Adrenal gland (tissue), 9 donors: ENCODE measurements at regions not wholly inside any gene's neighbourhood (a gene's known extent, or its start where the extent isn't known, plus 50 kb on each side); places are given as distances from the start of the nearest gene placed in this dataset.

ENCODE experiments used
- DNase-seq, 7 donors: peaks; one replicate each; pipeline ENCODE4 v3.0.0-alpha.2; 2019 to 2020
- H3K27ac ChIP-seq, 5 donors: fragments of 200-600 bp; sonication (generic) in 4 of 5; 1 replicate in 3 of 5; 2 replicates in 2 of 5; pipeline versions ENCODE4 v1.5.1 to v1.8.0; 2016 to 2020; ENCODE audit warnings: mild to moderate bottlenecking in 1 of 5
- H3K27me3 ChIP-seq: fragments of 200-600 bp; 2 replicates; pipeline ENCODE4 v1.8.0; 2021
- H3K36me3 ChIP-seq, 2 donors: fragments of 200-600 bp; replicated peaks in 1 of 2; 1 replicate in 1 of 2; 2 replicates in 1 of 2; pipeline versions ENCODE4 v1.5.1 to v1.8.0; 2018 to 2022
- H3K4me1 ChIP-seq, 2 donors: fragments of 200-600 bp; replicated peaks in 1 of 2; 1 replicate in 1 of 2; 2 replicates in 1 of 2; pipeline versions ENCODE4 v1.5.1 to v1.8.0; 2018 to 2021
- H3K4me3 ChIP-seq, 4 donors: fragments of 200-600 bp; sonication (generic) in 3 of 4; one replicate each; pipeline ENCODE4 v1.5.1; 2016 to 2018
- H3K9me3 ChIP-seq, 3 donors: fragments of 200-600 bp; sonication (generic) in 1 of 3; replicated peaks in 1 of 3; 1 replicate in 2 of 3; 2 replicates in 1 of 3; pipeline versions ENCODE4 v1.5.1 to v1.8.0; 2016 to 2021
- CTCF ChIP-seq, 6 experiments: fragments of 450-650 bp in 4 of 6; fragments of 200-600 bp in 2 of 6; sonication (generic) in 1 of 6; IDR thresholded peaks; 1 replicate in 5 of 6; 2 replicates in 1 of 6; pipeline versions ENCODE4 v1.5.1 to v1.8.0; 2016 to 2021; ENCODE audit warnings: antibody characterized with exemption in 6 of 6, mild to moderate bottlenecking in 2 of 6, moderate library complexity in 1 of 6
- POLR2A ChIP-seq, 2 donors: fragments of 450-650 bp; IDR thresholded peaks; one replicate each; pipeline ENCODE4 v1.6.1; 2017; ENCODE audit warnings: antibody characterized with exemption in 2 of 2, mild to moderate bottlenecking in 2 of 2, moderate library complexity in 1 of 2
- WGBS, 4 donors: extraction: QIAGEN DNeasy Blood & Tissue Kit in 2 of 4; methylation state at CpG; one replicate each; pipeline versions ENCODE4 v1.1.5 to v1.1.7; 2013 to 2017; 5-methylcytosine and 5-hydroxymethylcytosine counted together
- intact Hi-C, 2 donors: fragments of 100-400 bp; cut with DNase I; formaldehyde crosslinking; loops; one replicate each; pipeline versions ENCODE4 v1.14.1 to v1.15.0; 2022 to 2023
- donor health status: healthy with polysubstance abuse.
- donor health status: Bipolar disorder and iron deficiency.
- donor health status: DM: yes; HTN: yes; CAD: no.
- donor health status: DM: no; HTN: no; CAD: no.
- donor health status: DM: no; HTN: no; CAD: no.

GRCh38 chr1:199071080-199071479 is 432.2 kb downstream of the PTPRC start:
- no peak overlapping the region for H3K4me3 ChIP-seq
- no peak for TF ChIP-seq POLR2A (IDR thresholded peaks at IDR 0.05)
- no peaks in the 10 kb centered on the region for H3K36me3 ChIP-seq
- H3K4me1 ChIP-seq: no peaks in the 10 kb centered on the region
- no peaks in the 10 kb centered on the region for H3K27me3 ChIP-seq
- DNase-seq: no peak
- 73 to 97% (median 91%) methylated on average over 2 of the region's 2 CpGs for WGBS, 4 donors
- H3K27ac ChIP-seq: no peak overlapping the region
- intact Hi-C loops: no loop called here
- no peaks in the 10 kb centered on the region for H3K9me3 ChIP-seq

GRCh38 chr1:199073166-199073565 is 434.3 kb downstream of the PTPRC start:
- Histone ChIP-seq H3K27me3 (no peaks in the 10 kb centered on the region), H3K9me3 (no peaks in the 10 kb centered on the region), H3K4me3 (no peak overlapping the region), H3K36me3 (no peaks in the 10 kb centered on the region), H3K27ac (no peak overlapping the region), H3K4me1 (no peaks in the 10 kb centered on the region)
- no peak for DNase-seq
- 71 to 79% (median 75%) methylated on average over 1 of the region's 1 CpG for WGBS, 4 donors
- TF ChIP-seq POLR2A (IDR thresholded peaks at IDR 0.05): no peak
- TF ChIP-seq CTCF (IDR thresholded peaks at IDR 0.05): no peak
- intact Hi-C loops: no loop called here

GRCh38 chr1:199075792-199076191 is 437.0 kb downstream of the PTPRC start:
- no peaks in the 10 kb centered on the region for H3K9me3 ChIP-seq
- no peaks in the 10 kb centered on the region for H3K4me1 ChIP-seq
- intact Hi-C loops: no loop called here
- no peaks in the 10 kb centered on the region for H3K27me3 ChIP-seq
- H3K36me3 ChIP-seq: no peaks in the 10 kb centered on the region
- H3K27ac ChIP-seq: no peak overlapping the region
- no peak overlapping the region for H3K4me3 ChIP-seq
- no peak for TF ChIP-seq POLR2A (IDR thresholded peaks at IDR 0.05)
- no peak for TF ChIP-seq CTCF (IDR thresholded peaks at IDR 0.05)
- 74 to 85% (median 79%) methylated on average over 2 of the region's 2 CpGs for WGBS, 4 donors
- DNase-seq: no peak

- no peaks in the 10 kb centered on the region for H3K9me3 ChIP-seq
- H3K27me3 ChIP-seq: no peaks in the 10 kb centered on the region
- H3K27ac ChIP-seq: no peak overlapping the region
- no peak overlapping the region for H3K4me3 ChIP-seq
- intact Hi-C loops: no loop called here
- WGBS, 4 donors: 81 to 96% (median 90%) methylated on average over 1 of the region's 1 CpG
- peaks cover 0 to 8% of the 10 kb centered on the region in 2 donors for H3K4me1 ChIP-seq
- H3K36me3 ChIP-seq: no peaks in the 10 kb centered on the region
- DNase-seq: no peak
- no peak for TF ChIP-seq CTCF (IDR thresholded peaks at IDR 0.05)
Measured at GRCh38 chr1:199079994-199080393, 441.2 kb downstream of the PTPRC start.

GRCh38 chr1:199081739-199082138 is 442.9 kb downstream of the PTPRC start:
- Histone ChIP-seq H3K4me1 (peaks cover 0 to 8% of the 10 kb centered on the region in 2 donors), H3K9me3 (no peaks in the 10 kb centered on the region), H3K4me3 (no peak overlapping the region), H3K27me3 (no peaks in the 10 kb centered on the region), H3K27ac (no peak overlapping the region), H3K36me3 (no peaks in the 10 kb centered on the region)
- DNase-seq: no peak
- intact Hi-C loops: no loop called here
- TF ChIP-seq CTCF (IDR thresholded peaks at IDR 0.05) (no peak), POLR2A (IDR thresholded peaks at IDR 0.05) (no peak)
